CD4-positive, alpha-beta T cell treated with Interleukin-1 beta for 1 hour (primary cell): ENCODE measurements at regions not wholly inside any gene's neighbourhood (a gene's known extent, or its start where the extent isn't known, plus 50 kb on each side); places are given as distances from the start of the nearest gene placed in this dataset.
"Not testable (repeated sequence)": the region's sequence is repeated elsewhere in the genome, so short reads cannot be mapped to it uniquely, and the experiment has no call there.

Source experiments
- DNase-seq, 2 donors: peaks; one replicate each; pipeline ENCODE4 v3.0.0-alpha.2; 2020 to 2022

DNA sequence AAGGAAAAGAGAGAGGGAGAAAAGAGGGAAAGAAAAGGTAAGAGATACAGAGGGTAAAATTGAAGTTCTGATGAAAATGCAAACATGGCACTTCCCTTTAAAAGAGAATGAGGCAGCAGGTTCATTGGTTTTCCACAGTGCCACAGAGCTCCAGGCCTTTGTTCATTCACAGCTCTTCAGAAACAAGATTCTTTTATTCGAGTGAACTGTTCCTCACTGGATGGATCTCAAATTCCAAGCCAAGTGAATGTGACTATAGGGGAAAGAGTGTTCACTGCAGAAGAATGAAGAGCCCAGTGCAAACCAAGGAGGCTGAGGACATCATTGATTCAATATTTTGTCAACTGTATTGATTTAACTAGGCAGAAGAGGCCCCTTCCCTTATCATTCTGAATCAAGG, 280.3 kb upstream of the PROK2 start:
- no peak for DNase-seq

DNA sequence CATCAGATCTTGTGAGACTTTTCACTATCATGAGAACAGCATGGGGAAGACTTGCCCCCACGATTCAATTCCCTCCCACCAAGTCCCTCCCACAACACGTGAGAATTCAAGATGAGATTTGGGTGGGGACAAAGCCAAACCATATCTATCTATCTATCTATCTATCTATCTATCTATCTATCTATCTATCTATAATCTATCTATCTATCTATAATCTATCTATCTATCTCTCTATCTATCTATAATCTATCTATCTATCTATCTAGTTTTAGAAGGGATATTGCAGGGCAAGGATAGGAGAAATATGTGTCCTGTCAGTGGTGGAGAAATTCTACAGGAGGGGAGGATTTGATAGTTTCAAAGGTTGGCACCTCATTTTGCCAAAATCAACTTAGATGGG, 279.8 kb upstream of the PROK2 start:
- not testable (repeated sequence) for DNase-seq

DNA sequence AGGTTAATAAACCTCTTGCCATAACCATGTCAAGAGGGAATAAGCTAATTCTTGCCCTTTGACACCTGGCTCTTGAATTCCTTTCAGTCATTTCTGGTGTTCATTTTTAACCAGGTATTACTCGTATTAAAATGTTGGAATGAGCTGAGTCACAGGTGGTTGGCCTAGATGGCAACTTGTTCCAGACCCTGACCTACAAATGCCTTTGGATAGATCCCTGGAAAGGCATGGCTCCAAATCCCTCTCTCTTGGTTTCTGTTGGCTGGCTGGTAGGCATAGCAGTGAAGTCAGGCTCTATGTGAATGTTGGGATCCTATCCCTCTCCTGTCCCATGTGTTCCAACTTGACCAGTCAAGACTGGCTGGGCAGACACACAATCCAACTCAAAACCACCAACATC, 277.1 kb upstream of the PROK2 start:
- no peak for DNase-seq

DNA sequence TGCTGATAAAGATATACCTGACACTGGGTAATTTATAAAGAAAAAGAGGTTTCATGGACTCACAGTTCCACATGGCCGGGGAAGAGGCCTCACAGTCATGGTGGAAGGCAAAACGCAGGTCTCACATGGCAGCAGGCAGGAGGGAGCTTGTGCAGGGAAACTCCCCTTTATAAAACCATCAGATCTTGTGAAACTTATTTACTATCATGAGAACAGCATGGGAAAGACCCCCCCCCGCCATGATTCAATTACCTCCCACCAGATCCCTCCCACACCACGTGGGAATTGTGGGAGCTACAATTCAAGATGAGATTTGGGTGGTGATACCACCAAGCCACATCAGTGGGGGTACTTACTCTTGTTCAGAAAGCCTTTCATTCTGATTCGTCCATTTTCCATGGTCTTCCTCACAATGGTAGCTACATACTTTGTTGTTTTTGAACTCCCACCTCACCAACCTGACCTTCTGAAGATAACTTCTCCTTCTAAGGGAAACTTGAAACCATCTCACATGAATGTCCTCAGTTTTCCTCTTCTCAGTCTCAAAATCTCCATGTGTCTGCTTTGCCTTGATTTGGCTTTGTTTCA, 275.6 kb upstream of the PROK2 start:
- no peak for DNase-seq

DNA sequence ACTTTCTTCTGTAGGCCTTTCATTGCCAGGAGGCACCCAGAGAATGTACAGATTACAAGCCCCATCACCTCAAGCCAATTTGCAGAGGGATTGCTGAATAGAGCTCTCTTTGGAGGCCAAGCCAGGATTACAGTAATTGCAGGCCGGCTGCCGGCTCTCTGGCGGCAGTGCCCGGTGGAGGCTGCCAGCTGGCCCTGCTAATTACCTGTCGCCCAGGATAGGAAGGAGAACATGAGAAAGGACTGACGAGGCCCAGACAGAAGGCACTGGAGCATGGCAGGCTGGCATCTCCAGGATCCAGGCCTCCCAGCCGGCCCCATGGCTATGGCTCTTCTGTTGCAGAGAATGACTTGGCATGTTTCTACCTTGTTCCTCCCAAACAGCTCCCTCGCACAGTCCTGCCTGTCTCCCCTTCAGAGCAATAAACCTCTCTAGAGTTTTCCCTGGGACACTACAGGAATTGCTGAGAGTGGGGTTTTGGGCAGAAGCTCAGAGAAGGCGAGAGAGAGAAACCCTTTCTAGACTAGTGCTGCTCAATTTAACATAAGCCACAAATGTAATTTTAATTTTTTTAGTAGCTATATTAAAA, 273.6 kb upstream of the PROK2 start:
- no peak for DNase-seq

DNA sequence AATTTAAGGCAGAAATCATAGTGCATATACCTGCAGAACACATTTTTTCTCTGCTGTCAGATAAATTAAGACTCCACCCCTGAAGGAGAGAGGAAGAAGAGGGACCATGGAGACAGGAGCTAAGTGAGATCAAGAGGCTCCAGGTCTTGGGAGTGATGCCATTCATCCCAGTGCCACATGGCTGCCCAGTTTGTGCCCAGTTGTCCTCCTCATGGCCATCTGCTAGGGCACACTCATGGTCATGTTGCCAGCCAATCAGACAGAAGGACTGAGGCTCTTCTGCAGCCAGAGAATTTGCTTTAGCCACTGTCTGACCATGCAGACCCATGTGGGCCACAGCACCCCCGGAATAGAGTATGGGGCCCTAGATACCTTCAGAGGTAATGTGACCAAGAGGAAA, 270.5 kb upstream of the PROK2 start:
- no peak for DNase-seq

DNA sequence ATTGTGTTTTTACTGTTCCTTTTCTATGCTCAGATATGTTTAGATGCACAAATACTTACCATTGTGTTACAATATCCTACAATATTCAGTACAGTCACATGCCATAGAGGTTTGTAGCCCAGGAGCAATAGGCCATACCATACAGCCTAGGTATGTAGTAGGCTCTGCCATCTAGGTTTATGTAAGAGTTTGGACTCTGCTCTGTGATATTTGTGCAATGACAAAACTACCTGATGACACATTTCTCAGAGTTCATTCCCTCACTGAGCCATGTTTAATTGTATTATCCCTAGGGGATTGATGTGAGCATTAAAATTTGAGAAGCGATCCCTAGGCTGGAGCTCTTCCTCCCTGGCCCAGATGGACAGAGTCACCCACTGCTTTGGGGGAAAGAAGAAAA, 270.0 kb upstream of the PROK2 start:
- no peak for DNase-seq

DNA sequence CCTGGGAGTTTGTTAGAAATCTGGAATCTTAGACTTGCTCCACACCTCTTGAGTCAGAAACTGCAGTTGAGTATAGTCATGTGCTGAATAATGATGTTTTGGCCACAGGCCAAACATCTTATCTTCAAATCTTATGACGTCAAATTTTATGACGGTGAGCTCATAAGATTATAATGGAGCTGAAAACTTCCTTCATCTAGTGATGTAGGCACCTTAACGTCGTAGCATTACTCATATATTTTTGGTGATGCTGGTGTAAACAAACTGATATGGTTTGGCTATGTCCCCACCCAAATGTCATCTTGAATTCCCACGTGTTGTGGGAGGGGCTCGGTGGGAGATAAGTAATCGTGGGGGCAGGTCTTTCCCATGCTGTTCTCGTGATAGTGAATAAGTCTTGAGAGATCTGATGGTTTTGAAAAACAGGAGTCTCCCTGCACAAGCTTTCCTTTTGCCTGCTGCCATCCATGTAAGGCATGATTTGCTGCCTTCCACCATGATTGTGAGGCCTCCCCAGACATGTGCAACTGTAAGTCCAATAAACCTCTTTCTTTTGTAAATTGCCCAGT, 268.0 kb upstream of the PROK2 start:
- no peak for DNase-seq

DNA sequence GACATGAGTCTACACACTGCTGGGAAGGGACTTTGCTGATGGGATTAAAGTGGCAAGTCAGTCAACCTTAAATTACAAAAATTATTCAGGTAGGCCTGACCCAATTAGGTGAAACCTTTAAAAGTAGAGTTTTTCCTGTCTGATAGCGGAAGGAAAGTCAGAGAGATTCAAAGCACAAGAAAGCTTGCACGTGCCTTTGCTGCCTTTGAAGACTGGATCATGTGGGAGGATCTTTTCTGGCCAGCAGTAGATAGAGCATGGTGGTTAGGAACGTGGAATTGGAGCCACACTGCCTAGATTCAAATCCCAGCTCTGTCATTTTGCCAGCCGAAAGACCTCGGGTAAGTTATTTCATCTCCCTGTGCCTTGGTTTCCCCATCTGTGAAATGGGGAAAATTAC, 265.8 kb upstream of the PROK2 start:
- no peak for DNase-seq

DNA sequence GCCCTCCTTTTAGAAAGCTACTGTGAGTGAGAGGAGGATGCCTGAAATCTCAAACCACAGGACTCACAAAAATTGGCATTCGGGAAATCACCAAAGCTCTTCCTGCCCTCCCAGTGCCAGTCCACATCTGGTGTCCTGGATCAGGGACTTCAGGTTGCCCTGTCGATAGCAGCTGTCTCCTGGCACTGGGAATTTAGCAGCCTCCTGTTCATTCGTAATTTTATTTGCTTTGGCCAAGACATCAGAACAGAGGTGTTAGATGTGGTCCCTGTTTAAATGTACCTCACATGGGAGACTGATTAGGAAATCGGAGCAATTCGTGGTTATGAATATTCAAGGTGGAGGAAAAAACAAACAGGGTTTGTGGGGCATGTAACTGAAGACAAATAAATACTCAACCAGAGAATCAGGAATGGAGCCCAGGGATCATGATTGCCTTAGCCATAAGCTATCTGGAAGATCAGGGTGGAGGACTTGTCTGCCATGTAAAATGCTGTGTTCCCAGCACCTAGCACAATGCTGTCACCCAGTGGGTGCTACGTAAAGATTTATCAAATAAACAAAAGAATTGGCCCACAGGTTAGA, 265.2 kb upstream of the PROK2 start:
- DNase-seq = no peak

DNA sequence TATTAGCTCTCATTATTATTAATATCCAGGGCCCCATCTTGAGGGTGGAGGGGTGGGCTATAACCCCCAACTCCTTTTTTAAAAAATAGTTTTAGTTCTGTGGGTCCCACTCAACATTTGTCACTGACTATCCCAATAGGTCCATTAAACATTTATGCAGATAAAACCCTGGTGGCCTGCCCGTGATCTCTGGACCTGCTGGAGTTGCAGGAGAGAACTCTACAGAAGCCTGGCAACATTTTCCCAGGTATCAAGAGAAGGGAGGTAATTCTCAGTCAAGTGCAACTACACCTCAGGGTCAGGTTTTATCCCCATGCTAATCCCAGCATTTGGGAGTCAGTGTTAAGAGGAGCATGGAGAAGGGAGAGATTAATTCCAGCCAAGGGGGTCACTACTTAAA, 264.4 kb upstream of the PROK2 start:
- DNase-seq = no peak

DNA sequence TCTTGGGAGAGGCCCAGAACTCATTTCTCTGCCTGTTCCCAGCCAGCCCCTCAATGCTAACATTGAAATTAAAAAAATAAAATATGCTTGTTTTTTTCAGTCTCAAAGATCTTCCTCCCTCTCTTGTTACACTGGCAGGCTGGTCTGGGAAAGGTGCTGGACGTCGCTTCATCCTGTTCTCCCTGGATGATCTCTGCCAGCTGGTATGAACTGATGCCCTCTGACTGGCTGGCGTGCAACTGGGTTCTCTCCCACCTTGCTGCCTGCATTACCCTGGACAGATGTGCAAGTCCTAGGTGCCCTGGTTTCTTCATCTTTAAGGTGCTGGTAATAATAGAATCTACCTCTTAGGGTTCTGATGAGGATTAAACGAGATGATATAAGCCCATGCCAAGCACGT, 263.9 kb upstream of the PROK2 start:
- DNase-seq = no peak

DNA sequence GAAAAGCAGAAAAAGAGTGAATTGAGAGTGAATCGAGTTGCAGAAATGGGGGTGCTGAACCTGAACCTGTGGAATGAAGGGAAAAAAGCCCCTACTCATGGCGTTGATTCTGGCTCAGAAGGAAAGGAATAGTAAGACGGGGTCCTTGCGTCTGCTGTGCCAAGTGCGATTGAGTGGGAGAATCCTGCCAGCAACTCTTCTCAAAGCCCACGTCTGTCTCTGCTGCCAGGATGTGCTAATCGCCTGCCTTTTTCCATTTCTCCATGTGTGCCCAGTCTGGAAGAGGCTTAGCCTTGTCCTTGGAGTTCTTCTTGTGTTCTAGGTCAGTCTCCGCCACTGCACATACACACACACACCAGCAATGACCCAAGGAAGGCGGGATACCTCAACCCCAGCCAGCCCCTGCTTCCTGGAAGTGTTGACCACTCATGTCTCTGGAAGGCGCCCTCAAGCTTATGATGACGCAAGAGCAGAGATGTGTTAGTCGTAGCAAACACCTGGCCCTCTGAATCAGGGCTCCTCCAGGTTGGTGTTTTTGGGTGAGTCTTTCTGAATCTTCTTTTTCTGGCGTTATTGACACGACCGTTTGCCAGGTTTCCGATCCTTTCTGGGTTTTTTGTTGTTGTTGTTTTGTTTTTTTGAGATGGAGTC, 262.4 kb upstream of the PROK2 start:
- DNase-seq = no peak

DNA sequence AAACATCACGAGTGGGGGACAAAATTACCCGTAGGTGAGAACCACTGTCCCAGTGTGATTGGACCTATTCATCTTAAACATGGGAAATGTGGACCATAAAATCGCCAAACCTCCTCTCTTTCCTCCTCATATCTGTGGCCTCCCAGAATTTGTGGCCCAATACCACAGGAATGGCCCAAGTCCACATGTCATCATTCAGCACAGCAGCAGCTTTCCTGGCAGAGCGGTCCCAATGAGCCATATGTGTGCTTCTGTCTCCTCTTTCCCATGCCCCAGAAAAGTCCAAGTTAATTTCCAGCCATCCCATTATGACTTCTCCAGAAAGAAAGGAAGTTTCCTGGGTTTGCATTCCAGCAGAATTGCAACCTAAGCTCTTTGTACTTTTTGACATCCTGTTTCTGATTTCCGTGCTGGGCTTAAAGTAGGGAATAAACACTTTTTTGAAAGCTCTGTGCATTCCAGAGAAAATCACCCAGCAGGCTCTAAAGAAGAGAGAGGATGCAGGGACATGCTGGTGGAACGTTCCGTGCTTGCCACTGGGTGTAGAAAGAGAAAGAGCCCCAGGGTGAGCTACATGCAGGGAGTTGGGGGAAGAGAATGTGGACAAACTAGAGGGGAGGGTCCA, 259.4 kb upstream of the PROK2 start:
- DNase-seq = no peak

DNA sequence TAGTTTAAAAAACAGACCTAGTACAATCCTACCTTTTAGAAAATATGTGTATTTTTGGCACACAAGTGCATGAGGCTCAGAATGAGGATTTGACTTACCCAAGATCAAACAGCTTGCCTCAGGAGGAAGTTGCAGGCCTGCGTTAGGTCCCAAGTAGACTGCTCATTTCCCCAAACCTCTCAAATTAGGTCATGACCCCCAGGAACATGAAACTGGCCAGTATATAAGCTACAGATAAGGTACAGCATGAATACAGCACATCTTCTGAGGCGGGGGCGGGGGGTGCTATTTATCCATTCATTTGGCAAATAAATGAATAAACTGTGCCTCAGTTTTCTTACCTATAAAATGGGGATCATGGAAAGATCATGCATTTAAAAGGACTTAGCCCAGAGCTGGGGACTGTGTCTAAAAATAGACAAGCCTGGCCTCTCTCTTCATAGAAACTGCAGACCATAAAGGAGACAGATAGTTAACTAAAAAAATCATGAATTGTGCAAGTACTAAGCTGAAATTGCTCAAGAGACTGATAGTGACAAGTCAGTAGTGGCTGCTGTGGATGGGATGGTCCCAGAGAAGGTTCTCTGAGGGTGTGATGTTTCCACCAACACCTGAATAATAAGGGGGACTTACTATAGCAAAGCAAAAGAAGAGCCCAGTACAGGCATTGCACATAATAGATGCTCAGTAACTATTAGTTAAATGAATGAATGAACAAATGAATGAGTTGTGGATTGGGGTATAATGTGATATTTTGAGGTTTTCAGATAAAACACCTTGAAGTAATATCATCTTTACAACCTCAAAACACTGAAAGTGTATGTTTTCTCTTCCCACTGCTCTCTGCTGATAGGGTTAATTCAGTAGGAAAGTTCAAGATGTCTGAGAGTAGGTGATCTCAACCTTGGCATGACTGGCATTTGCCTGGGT, 258.5 kb upstream of the PROK2 start:
- peak in 1 of 2 donors; percentile 39 for DNase-seq

DNA sequence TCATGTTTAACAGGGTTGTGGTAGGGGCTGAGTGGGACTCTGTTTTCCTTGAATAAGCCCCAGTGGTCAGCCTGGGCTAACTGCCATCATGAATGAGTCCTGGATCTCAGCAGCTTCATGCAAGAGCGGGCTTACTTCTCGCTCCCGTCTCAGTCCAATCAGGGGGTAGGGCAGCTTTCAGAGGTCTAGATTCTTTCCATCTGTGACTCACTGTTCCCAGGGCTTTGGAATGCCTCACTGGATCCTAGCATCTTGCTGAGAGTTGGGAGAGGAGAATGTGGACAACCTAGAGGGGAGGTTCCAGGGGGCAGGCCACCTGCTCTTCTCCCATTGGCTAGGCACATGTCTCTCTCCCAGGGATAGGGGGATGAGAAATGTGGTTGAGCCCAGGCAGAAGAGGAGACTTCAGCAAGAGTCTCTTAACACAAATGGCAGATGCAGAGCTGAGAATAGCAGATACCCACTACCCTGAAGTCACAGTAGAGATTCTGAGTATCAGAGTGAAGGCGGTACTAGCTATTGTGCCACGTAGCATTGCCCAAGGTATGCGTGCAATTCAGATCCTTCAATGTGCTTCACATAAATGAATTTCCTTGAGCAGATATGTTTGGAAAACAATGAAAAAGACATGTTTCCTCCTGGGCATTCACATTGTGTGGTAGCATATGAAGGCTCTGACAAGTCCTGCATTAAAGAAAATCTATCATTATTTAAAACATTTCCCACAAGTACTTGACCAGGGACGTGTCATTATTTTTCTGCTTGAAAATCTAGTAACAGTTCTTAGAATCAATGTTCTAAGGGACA, 257.7 kb upstream of the PROK2 start:
- no peak for DNase-seq

DNA sequence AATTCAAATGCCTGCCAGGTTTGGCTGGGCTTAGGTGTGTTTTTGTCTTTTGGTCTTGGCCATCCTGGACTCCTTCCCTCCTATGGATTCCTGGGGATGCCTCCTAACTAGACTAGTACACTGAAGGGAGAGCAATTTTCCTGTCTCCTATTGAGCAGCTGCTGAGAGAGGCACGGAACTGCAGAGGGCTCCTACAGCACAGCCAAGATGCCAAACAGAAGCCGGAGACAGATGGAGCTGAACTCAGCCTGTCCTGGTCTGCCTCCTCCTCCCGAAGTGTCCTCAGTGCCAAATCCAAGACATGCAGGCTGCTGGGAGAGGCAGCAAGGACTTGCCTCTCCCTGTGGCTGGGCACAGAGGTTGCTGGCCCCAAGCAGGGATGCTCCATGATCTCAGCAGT, 256.6 kb upstream of the PROK2 start:
- no peak for DNase-seq

DNA sequence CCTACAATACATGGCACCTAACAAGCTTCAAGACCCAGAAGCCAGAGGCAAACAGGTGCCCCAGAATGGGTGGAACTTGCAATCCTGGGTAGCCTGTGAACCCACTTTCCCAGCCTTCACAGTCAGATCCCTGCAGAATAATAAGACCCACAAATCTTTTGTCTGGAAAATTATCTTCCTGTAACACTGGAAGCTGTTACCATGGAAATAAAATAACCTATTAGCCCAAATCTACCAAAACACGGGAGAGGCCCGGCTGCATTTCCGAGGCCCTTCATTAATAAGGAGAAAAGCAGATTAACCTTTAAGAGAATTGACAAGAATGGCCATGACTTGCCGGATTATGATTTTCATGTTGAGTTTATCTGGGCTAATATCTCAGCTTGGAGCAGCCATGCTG, 256.1 kb upstream of the PROK2 start:
- DNase-seq = no peak

DNA sequence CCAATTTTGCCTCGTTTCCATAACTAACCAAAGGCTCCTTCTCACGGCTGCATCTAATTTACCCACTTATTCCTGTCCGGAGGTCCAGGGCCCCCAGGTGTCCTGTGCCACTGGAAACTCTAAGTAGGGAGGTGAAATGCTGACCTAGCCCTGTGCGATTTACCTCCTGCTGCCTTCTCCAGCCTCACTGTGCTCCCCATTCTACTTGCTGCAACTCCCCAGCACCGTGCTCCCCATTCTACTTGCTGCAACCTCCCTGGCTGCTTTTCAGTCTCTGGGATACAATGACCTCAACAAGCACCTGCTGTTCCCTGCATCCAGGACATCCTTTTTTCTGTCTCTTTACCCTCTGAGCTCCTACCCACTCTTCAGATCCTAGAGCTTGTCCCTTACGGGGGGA, 254.7 kb upstream of the PROK2 start:
- no peak for DNase-seq

DNA sequence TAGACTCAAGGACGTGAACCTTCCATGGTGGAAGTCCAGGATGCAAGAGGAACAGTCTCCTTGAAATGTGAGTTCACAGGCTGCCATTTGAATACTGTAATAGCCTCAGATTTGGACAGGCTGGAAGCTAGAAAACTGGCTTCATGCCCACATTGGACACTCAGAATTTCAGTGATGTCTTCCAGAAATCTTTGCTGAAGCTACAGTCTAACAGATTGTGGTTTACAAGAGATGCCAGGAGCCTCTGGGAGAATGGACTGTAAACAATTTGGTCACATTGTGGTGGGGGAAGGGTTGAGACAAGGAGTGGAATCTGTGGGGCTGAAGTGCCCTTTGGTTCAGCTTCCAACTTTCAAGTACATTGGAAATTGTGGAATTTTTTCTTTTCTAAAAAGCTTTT, 252.0 kb upstream of the PROK2 start:
- DNase-seq = no peak

DNA sequence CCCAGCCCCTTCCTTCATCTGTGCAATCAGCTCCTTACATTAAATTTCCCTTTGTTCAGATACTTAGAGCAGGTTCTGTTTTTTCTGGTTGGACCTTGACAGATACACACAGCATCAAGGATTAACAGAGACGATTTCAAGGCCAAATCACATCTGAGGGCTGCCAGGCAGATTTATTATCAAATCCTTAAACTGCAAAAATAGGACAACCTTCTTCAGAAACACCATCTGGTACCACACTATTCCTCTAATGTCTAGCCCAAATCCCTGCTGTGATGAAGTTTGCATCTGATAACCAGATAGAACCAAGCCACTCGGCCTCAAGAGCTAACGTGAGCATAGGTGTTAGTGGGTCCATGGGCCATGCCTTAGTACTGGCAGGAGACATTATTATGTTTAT, 250.7 kb upstream of the PROK2 start:
- no peak for DNase-seq

DNA sequence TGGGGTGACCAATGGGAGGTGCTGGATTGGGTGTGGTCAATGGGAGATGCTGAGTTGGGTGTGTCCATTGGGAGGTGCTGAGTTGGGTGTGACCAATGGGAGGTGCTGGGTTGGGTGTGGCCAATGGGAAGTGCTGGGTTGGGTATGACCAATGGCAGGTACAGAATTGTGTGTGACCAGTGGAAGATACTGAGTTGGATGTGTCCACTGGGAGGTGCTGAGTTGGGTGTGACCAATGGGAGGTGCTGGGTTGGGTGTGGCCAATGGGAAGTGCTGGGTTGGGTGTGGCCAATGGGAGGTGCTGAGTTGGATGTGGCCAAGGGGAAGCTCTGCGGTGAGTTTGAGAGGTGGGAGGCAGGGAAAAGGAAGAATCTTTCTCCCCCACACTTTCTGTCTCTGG, 250.0 kb upstream of the PROK2 start:
- DNase-seq = no peak
